UCSD-AML1 (cell line): ENCODE measurements at regions not wholly inside any gene's neighbourhood (a gene's known extent, or its start where the extent isn't known, plus 50 kb on each side); places are given as distances from the start of the nearest gene placed in this dataset.

Experiments used
- DNase-seq: peaks from one replicate; lab custom pipeline; 2025; ENCODE audit not compliant: unreplicated experiment; lab: John Stamatoyannopoulos, UW

DNA sequence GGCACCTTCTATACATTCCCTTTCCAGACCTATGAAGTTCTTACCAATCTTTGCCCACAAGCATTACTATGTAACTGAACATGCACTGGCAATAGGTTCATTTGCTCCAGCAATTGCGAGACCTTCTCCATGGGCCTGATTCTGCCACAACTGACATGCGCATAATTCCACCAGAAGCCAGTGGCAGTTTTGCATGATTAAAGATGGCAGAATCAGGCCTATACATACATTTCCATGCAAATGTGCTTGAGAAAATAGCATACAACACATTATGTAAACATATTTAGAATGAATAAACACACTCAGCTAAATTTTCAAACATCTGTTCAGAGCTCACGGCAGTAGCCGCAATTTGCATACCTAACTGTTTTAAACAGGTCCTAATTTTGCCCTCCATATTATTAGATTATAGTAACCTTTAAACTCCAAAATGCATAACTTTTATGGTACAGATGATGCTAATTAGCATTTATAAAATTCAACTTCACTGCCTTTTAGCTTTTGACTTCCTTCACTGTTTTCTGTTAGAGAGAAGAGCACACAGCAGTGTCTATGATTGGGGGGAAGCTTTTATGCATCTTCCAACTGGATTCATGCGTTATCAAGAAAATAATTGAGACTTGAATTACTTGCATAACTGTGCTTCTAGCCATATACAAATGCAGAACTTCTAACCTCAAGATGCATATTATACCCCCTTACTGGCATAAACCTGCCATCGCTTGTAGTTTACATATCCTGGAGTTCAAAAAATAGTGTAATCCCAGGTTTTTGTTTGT lies 155.3 kb upstream of the CDH19 start:
- DNase-seq: no peak

DNA sequence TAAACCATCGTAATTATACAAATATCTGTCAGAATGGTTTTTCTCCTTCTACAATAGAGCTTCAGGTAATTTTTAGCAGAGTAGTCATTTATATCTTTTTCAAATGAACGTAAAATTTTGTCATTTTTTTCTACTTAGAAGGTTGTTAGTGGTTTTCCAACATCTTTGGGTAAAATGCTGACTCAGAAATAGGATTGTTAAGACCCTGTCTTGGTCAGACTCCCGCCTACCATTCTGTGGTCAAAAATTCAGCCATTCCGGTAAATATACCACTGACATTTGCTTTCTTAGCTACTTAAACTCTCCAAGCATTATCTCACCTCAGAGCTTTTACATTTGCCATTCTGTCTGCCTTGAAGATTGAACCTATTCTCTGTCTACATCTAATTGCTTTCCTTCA lies 154.1 kb upstream of the CDH19 start:
- DNase-seq: no peak

DNA sequence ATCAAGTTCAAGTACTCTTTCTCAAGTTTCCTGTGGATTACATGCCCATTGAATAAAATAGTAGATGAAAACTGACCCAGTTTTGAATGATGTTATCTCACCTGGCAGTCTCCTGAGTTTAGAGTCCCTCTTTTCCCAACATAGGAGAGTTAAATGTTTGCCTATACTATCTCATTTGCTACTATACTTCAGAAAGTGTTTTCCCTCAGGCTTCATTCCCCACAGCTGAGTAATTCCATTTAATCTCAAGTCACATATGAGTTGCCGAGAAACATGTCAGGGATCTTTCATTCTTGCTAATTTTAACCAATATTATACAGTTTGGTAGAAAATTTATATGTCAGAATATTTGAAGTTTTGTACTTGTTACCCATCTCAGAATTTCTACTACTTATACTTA lies 150.4 kb upstream of the CDH19 start:
- DNase-seq: no peak

DNA sequence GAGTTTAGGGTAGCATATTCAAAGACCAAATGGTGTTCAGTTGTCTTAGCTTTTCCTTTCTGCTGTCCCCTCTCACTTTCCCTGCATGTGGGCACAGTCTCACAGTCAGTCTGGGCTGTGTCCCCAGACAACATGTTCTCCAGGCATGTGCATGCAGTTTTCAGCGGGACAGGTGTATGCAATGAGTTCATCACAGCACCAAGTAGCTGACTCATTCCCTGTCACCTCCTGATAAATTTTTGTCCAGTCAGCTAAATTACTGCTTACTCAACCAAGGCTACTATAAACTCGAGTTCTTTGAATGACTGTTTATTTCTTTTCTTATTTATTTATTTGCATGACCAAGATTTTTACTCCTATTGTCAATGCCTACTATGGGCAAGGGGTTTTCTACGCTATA lies 148.8 kb upstream of the CDH19 start:
- no peak for DNase-seq

DNA sequence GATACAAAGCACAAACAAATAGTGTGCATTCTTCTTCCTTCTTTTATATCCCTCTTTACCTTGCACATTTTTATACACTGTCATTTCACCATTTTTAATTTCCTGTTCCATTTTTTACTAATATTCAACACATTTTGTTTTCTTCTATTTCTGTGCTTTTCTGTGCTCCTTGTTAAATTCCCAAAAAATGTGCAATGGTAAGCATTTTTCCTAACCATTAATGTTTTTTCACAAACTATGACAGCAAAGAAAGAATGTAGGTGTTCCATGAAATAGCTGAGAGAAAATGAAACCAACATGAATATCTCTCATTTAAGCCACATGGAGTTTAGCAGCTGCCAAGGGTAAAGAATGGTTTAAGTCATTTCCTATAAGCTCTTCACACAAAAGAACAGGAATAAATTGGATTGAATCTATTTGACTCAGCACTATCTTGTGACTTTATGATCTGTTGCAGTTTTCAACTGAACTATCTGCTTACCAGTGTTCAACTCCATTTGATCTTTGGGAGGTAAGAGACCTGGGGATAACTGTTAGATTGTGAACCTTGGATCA lies 145.7 kb upstream of the CDH19 start:
- no peak for DNase-seq

DNA sequence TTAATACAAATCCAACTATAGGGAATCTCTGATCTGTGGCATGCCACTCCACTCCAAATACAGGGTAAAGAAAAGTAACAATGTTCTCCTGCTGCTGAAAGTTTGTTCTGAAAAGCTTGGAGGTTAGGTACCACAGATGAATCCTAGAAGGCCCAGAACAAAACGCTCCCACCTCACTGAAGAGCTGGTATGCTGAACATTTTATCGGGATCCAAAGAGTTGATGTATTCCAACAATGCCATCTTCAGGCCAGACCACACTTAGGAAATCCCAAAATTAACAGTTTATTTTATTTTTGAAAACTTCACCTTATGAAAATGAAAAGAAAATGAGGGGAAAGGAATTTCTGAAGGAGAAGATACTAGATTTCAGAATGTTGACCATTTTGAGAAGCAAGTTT lies 145.1 kb upstream of the CDH19 start:
- no peak for DNase-seq

DNA sequence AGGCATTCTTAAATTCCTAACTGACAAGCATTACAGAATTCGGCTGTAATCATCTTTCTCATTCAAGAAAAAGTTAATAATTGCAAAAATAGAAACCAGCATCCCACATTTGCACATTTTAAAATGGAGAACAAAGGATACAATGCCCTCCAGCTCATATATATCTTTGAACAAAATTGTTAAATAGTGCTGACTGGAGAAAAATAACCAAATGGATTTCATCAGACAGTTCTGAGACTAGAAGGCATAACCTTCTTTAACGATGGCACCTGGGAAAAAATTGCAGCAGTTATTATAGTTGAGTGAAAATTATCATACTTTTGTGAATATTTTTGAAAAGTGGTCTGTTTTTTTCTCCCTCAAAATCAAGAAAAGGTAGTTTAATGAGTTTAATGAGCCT lies 138.9 kb upstream of the CDH19 start:
- DNase-seq: no peak

DNA sequence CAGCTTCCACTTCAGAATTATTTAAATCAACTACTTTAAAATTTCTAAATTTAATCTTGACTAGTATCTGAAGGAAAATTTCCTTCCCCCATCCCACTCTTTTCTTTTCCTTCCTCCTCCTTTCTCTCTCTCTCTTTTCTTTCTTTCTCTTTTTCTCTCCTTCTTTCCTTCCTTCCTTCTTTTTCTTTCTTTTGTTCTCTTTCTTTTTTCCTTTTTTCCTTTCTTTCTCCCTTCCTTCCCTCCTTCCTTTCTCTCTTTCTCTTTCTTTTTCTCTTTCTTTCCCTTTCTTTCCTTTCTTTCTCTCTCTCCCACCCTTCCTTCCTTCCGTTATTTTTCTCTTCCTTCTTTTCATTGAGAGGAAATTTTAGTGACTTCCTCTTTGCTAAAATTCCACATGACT lies 132.0 kb upstream of the CDH19 start:
- no peak for DNase-seq

DNA sequence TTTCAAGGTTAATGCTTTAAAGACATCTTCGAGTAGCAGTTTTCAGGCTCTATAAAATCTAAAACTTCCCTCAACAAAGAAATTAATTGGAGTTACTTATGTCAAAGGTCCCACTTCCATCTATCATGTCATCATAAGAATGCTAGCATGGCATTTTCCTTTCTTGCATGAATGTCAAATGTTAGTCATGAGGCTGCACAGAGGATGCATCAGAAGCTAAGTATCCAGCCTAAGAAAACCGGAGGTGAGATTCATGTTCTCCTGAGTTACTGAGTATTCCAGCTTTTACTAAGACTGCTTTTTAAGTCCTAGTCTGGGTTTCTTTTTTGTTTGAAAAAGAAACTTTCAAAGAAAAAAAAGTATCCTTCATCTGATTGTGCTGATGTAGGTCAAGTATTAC lies 130.6 kb upstream of the CDH19 start:
- DNase-seq: no peak

DNA sequence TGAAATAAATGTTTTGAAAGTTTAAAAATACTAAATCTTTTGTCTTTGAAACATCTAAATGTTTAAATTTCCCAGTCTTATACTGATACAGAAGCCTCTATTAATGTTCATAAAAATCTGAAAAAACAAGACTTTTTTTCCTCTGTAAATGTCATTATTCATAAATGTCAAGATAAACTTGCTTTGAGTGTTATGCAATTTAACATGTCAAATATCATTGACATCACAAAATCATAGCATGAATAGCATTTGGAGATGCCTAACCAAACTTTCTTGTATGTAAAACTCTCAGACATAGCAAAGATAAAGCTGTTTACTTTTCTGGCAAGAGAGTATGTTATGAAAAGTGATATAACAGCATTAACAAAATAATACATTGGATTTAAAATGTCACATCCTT lies 128.0 kb upstream of the CDH19 start:
- no peak for DNase-seq

DNA sequence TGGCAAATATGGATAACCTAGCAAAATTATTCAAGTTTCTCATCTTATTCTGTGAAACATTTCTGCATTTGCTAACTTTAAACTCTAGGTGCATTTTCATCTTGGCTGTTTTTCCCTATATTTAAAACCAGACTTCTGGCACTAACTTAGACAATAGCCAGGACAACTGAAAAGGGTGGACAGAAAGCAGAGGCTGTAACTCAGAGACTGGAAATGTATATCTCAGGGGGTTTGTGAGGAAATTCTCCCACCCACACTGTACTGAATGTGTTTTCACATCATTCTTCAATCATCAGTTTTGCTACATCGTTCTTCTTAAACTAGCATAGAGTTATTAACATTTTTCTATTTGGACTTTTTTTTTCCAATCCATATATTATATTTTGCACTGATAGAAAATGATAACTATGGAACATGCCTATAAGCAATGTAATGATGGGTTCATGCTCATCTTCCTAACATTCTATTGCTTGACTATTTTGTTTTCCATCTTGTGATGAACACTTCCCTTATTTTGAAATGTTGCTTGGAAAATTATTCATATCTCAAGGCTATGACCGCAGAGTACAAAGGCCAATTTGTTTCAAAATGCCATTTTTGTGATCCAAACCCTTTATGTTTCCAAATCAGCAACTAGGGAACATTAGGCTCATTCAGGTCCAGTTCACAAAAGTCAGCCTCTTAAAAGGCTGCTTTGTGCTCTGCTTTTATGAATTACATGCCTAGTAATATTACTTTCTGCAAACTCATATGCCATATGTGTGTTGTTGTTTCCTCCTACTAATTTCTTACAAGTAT lies 125.8 kb upstream of the CDH19 start:
- no peak for DNase-seq

DNA sequence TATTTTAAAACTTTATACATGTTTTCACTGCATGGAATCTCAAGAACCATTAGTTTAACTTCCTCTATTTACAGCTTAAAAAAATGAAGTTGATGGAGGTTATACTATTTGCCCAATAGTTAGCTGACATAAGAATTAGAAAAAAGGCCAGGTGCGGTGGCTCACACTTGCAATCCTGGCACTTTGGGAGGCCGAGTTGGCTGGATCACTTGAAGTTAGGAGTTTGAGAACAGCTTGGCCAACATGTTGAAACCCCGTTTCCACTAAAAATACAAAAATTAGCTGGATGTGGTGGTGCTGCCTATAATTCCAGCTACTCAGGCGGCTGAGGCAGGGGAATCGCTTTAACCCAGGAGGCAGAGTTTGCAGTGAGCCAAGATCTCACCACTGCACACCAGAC lies 125.1 kb upstream of the CDH19 start:
- no peak for DNase-seq

DNA sequence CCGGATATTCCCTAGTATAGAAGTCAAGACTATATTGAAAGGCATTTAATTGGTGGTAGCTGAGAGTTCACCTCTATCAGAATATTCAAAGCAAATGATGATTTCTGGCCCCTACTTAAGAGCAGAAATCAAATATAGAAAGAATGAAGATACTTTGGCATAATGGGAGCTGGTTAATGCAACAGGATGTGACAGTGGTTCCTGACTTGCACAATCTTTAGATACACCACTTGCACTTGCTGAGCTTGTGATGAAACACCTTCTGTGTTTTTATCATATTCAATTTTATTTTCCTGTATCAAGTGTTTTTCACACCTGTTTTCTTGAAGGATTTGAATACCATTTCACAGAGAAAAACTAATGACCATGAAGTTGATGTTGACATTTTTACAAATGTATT lies 124.1 kb upstream of the CDH19 start:
- DNase-seq: no peak

DNA sequence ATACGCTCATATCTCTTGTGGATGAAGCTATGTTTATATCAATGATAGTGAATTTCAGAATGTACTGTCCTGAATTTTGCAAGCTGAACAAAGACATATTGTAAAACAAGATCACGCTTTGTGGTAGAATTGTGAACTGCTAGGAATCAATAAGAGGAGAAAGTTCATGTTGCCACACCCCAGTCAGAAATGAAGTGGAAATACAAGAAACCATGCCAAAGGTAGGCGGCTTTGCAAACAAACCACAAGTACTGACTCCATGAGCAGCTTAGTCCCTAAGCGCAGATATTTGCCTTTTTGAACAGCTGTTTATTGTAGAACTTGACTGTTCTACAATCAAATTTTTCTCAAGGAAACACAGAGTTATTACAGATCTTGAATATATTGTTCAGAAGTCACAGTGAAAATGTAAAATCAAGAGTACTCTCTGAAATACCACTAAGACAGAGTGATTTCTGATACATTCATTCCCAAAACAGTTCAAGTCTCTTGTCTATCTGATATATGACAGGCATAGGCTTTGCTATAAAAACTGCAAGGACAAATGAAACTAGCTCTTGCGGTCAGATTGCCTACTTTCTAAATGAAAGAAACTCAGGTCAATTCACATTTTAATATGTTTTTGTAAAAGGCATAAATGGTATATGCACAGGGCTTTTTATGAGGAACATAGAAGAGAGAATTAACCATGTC lies 120.9 kb upstream of the CDH19 start:
- no peak for DNase-seq

DNA sequence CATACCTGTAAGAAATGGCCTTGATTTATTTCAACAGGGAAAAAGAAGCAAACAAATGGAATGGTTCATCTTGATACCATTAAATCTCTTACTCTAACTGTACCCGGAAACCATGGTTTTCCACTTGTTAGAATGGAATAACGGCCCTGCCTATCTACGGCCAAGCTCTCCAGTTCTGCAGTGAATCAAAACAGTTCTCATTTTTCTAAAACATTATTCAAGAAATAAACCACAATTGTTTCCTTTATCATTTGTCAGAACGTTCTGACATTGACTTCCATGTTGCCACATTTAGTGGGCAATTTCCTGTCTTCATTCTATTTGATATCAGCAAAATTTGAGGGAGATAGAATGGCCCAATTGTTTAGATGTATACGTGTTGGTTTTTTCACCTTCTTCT lies 118.8 kb upstream of the CDH19 start:
- no peak for DNase-seq

DNA sequence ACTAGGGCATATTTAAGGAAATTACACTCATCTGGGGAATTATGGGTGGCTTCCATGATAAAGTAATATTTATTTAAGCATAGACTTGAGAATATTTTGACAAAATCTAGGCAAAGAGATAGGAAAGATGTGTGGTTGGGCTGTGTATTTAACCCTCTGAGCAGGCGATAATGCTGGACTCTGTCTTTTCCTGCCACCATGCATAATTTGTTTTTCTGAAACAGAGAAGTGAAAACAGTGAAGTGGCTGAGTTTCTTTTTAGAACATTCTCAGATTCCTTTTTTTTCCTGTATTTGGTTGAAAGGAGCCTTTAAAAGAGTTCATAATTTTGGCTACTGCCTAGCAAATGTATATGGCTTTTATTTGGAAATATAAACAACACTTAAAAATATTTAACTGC lies 104.8 kb upstream of the CDH19 start:
- no peak for DNase-seq

DNA sequence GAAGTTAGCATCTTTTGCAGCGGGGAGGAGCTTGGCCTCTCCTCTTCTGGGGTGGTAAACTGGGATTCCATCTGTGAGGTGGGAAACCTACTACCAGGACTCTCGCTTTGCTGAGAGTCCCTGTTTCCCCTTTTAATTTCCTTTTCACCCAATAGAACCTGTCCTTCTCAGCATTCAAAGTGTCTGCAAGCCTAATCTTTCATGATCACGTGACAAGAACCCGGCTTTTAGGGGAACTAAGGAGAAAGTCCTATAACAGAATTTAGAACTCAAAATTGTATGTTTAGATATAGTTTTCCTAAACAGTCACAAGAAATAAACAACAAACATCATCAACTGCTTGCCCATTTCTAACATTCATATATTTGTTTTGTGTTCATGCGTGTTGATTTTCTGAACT lies 103.6 kb upstream of the CDH19 start:
- no peak for DNase-seq

DNA sequence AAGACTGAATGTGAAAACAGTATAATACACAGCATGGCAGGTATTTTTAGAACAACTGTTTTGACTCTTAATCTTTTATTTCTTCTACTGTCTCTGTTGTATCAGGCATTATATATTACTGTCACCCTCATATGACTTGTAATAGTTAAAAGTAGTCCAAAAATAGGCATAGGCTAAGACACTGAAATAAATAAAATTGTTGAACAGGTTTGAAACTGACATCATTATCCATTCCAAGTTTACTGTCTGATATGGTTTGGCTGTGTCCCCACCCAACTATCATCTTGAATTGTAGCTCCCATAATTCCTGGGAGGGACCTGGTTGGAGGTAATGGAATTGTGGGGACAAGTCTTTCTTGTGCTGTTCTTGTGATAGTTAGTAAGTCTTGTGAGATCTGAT lies 91.4 kb upstream of the CDH19 start:
- DNase-seq: no peak

DNA sequence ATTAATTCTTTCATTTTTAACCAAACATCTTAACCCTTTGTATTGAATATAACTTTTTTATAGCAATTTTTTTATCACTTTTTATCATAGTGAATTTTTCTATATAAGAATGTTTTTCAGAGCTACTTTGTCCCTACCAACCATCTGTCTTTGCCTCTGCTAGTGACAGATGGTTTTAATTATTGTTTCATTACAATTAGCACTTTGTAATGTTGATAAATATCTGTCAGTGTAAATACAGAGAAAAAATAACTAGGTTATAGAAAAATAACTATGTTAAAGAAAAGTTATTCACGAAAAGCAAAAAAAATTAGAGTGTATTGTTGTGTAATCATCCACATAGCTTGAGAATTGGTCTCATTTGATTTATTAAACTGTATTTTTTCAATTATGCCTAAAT lies 91.0 kb upstream of the CDH19 start:
- no peak for DNase-seq

DNA sequence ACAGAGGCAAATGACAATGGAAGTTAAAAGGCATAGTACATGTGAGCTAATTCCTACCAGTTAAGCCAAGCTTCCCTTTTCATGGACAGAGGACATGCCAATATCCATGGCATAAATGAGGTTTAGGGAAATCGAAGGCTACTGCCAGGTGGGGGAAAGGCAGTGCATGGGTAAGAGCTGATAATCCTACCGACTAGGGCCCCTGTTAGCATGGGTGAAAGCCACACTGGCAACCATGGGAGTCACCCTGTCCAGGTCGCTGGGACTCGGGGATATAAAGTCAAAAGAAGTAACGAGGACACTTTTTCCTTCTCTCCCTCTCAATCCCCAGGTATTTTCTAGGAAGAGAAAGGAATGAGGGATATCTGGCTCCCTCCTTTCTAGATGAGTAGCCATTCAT lies 83.7 kb upstream of the CDH19 start:
- no peak for DNase-seq

DNA sequence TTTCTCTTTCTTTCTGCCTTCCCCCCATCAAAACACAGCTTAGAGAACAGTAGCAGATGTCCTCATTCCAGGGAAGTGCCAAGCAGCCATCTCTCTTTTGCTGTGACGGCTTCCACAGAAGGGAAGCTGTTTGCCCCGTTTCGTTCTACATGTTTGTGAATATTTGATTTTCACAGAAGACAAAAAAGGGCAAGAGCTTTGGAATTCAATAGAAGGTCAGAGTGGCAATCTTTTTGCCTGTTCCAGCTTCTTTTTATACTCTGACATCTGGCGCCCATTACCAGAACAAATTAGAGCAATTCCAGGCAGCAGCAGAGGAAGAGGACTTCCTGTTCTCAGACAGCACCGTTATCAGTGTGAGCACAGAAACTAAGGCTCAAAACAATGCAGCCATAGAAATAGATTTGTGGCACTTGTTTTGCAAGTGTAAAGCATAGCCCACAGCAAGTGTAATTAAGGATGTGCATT lies 79.0 kb upstream of the CDH19 start:
- DNase-seq: no peak

DNA sequence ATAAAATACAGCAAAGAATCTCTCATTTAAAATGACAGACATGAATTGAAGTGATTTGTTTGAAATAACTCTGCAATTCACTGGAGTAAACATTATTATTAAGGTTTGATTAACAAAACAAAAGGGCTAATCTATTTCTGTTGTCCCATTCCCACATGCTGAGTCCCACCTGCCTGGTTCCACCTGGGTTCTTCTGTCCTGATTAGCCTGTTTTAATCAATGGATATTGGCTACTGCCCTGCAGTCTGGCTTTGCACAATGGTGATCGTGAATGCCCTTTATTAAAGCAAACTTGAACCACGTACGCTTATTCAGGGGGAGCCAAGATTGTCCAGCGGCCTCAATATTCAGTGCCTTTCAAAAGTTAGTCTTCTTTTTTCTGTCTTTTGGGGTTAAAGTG lies 72.8 kb upstream of the CDH19 start:
- DNase-seq: no peak
